ENCODE measurements at regions not wholly inside any gene's neighbourhood (a gene's known extent, or its start where the extent isn't known, plus 50 kb on each side); places are given as distances from the start of the nearest gene placed in this dataset.
"Not testable (repeated sequence)": the region's sequence is repeated elsewhere in the genome, so short reads cannot be mapped to it uniquely, and the experiment has no call there.

DNA sequence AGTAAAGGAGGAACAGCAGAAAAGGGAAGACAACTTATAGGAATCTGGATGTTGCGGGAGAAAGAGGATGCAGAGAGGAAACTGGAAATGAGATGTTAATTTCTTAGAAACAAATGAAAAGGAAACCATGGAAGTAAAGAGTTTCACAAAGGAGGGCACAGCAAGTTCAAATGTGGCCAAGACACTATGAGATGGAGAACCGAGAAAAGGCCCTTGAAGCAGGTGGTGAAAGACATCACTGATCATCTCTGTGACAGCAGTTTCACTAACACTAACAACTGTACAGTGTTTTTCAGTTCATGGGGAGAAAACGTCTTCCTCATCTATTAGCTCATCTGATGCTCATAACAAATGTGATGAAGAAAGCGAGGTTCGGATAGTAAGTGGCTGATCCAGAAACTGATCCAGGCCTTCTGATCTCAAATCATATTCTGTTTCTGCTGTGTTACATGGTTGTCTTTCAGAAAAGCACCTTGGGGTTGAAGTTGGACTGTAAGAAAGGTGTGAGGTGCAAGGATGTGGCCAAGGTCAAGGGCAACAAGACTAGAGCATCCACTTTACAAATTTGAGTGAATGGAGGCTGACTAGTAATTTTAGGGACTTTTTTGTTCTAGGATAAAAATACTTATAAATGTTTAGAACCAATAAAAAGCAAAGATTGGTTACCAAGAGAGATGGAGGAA lies 492.1 kb upstream of the CADM1 start:
- no peak for DNase-seq (ENCODE audit: low spot score)

DNA sequence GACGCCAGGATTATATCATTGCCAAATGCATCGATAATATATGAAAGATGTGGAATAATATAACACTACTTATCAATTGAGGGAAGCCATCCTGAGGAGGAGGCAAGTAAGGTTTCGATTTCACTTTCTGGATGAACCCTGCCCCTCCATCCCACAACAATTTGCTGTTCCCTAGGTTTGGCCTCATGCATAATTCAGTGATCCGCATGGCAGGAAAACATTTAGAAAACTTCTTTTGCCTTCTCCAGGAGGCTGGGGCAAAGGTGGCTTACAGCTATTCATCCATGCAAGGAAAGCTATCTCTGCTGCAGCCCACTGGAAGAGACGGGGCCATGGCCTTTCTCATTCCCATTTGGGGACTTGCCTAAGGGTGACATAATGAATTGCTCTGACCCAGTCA lies 489.4 kb upstream of the CADM1 start:
- no peak for DNase-seq (ENCODE audit: low spot score)

DNA sequence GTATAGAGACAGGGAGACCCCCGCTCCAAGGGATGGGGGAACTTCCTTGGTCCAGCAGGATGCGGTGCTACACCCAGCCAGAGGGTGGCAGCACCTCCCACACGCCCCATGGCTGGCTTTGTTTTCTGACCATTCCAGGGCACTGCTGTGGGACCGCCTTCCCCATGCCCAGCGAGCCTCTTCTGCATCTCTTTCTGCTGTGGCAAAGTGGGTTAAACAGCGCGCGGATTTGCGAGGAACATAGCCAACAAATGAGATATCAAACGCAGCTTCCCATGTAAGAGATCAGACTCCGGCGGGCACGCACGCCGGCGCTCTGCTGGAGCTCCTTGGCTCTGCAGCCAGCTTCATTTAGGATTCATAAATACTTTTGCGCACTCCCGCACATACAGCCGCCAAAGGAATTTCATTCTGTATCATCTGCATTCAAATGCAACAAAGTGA lies 485.8 kb upstream of the CADM1 start:
- no peak for DNase-seq (ENCODE audit: low spot score)

DNA sequence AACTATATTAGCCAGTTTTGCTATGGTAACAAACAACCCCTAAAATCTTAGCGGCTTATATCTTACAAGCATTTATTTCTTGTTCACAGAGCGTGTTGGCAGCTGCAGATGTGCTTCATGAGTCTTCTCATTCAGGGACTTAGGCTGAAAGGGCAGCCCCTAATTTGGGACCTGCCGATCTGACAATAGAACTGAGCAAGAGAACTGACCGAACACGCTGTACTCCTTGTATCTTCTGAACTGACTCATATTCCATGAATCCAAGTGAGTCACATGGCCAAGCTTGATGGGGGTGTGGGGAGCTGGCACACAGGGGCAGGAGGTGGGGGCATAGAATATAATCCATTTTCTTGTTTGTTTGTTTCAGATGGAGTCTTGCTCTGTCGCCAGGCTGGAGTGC lies 481.7 kb upstream of the CADM1 start:
- no peak for DNase-seq (ENCODE audit: low spot score)

DNA sequence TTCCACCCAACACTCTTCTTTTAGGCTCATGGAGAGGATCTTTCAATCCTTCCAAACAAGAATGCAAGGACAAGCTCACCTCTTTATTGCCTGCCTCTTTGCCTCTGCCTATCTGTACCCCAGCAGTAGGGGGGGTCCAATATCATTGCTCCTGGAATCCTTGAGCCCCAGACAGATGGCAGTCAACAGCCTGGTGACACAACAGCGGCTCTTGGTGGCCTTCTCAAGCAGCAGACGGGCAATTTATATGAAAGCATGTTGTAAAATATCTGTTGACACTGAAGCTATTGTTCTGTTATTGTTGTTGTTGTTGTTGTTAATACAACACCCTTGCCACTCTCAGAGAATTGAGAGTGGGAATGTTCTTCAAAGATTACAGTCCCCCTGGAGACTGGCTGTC lies 480.0 kb upstream of the CADM1 start:
- DNase-seq (ENCODE audit: low spot score): no peak

DNA sequence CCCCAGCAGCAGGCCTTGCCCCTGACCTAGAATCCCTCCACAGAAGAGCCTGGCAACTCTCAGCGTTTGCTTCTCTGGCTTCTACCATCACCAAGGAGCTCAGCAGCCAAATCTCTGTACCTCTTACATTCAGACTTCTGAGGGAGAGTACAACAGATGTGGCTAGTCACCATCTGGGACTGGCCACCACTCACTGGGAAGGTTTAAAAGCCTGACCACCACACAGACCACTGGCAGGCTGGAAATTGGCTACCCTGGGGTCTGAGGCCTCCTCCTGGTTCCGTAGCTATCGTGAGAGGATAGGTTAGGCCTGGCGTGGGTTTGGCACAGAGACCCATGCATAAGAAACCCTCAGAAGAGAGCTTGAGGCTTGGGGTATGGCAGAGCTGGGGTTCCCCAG lies 478.5 kb upstream of the CADM1 start:
- DNase-seq (ENCODE audit: low spot score): no peak

DNA sequence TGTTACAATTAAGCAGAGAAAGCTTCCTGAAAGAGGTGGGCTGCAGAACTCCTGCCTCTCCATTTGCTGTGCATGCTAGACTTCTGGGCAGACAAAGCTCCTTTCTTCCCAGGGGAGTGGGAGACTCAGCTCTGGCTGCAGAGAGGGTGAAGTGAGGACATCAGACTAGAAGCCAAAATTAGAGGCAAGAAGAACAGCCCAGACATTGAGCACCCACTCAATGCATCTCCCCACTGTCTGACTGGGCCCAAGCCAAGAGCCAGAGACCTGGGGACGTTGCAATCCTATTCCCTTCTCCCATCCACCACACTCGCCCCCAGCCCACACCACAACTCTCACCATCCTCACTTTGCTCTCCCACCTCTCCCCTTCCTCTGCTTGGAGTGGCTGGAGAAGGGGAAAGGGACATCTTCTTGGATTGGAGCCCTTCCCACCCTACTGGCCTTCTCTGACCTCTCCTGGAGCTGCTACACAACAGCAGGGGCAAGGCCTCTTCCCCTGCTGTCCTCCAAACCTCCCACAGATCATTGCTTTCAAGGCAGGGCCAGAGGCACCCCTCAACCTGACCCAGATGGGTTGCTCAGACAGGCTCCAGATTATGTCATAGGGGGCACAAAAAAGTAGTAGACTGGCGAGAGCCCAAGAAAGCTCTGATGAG lies 477.7 kb upstream of the CADM1 start:
- DNase-seq (ENCODE audit: low spot score): no peak

DNA sequence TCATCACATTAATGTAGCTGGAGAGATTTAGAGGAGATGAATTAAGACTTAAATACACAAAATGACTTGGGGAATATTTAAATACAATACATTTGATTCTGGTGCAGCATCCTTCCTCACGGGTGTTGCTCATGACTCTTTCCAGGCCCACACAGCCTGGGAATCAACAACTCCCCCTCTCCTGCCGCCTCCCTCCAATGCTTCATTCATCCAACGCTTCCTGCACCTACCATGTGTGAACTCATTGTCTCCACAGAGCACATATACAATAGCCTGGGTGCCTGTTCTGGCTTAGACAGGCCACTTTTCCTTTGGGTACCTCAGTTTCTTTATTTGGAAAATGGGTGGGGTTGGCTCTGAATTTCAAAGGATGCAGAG lies 476.9 kb upstream of the CADM1 start:
- DNase-seq (ENCODE audit: low spot score): no peak

DNA sequence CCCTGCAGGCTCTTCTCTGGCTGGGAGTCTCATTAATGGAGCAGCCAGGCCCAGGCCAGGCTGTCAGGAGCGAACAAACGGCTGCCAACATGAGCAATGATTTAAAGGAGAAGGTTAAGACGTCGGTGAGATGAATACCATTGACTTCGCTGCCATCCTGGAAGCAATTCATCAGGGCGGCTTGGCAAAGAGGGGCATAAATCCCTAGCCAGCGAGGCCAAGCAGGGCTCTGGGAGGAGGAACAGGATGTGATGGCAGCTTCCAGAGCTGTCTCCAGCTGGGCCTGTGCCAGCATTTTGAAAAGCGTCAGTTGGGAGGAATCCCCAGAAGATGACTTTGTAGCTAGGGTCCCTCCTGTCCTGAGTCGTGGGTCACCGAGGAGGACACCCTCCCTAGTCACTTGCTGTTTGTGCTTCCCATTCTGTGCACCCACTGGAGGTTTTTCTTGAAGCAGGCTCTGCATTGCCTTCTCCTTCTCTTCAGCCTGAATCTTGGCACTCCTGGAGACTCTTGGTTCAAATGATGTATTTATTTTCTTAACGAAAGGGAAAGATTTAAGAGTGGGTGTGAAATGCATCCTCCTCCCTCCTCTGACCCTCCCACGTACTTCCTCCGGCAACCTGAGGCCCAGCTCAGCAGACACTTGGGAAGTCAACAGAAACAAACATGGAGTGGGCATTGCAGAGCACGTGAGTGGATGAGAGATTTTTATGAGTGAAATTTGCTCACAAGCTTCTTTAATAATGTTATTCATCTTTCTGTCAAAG lies 476.3 kb upstream of the CADM1 start:
- no peak for DNase-seq (ENCODE audit: low spot score)

DNA sequence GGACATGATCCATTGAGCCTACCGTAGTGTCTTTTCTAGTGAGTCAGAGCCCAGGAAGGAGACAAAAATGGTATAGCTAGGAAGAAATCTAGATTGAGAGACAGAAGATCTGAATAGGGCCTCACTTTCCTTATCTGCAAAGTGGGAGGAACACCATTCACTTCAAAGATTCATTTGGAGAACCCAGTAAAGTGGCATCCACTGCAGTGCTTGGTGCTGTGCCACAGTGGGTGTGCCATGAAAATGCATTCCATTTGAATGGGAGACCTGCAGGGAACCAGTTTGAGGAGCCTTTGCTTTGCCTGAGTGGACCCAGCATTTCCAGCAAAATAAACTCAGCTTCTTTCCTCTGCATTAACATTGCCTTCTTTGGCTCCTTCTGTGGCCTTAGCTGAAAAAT lies 470.5 kb upstream of the CADM1 start:
- DNase-seq (ENCODE audit: low spot score): no peak

DNA sequence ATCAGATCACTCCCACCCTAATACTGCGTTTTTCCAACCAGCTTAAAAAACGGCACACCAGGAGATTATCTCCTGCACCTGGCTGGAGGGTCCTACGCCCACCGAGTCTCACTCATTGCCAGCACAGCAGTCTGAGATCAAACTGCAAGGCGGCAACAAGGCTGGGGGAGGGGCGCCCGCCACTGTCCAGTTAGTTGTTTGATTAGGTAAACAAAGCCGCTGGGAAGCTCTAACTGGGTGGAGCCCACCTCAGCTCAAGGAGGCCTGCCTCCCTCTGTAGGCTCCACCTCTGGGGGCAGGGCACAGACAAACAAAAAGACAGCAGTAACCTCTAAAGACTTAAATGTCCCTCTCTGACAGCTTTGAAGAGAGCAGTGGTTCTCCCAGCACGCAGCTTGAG lies 463.0 kb upstream of the CADM1 start:
- DNase-seq (ENCODE audit: low spot score): not testable (repeated sequence)

DNA sequence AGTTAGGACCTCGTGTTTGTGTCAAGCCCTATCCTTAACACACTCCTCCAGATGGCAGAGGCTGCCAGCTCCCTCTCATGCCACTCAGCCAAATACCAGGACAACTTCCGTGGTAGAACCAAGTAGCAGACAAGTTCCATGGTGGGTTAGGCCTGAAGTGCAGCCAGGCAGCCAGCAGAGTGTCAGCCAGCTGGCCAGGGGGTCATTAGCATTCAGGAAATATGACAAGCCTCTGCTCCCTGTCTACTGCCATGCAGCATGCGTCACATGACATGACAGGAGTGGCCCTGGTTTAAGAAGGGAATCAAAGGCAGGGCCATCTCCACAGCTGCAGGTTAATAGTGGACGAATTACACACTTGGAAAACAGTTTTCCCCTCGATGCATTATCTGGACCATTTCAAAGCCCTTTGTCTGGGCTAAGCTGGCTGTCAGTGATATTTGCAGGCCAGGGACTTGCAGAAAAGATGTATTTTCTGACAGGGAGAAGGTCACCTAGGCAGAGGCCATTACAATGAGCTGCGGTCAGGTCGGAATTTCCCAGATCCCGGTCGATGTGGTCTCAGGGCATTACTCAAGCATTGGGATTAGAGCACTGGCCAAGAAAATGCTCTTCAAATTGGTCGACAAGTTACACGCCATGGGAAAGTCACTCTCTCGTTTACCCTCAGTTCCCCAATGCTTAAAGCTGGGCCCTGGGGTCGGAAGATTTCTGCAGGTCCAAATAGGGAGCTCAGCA lies 461.7 kb upstream of the CADM1 start:
- no peak for DNase-seq (ENCODE audit: low spot score)

DNA sequence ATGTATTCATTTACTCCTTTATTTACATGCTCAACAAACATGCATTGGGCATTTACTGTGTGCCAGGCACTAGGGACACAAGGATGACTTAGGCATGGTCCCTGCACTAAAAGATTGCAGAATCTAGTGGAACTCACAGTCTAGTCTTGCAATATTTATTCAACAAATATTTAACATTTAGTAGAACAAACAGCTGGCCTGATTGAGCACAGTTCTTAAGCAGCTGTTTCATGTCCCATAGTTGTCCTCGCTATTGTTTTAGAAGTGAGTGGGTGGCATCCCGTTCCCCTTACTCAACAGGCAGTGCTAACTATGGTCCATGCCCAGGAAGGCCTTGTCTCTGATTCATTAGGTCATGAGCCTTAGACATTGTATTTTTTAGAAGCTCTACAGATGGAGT lies 459.9 kb upstream of the CADM1 start:
- DNase-seq (ENCODE audit: low spot score): no peak

DNA sequence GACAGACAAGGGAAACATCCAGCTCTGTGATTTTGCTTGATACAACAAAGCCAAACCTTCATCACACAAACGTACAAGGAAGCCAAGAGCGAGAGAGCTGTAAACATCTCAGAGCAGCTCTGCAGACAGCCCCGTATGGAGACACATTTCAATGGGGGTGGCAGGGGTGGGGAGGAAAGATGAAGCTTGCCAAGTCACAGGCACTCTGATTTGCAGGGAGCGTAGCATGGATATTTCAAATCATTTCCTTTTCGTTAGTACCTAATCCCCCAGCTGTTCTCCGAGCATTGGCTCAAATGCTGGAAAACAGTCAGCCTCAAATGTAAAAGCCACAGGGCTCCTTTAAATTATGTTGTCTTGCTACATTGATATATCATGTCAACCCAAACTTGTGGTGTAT lies 458.9 kb upstream of the CADM1 start:
- no peak for DNase-seq (ENCODE audit: low spot score)

DNA sequence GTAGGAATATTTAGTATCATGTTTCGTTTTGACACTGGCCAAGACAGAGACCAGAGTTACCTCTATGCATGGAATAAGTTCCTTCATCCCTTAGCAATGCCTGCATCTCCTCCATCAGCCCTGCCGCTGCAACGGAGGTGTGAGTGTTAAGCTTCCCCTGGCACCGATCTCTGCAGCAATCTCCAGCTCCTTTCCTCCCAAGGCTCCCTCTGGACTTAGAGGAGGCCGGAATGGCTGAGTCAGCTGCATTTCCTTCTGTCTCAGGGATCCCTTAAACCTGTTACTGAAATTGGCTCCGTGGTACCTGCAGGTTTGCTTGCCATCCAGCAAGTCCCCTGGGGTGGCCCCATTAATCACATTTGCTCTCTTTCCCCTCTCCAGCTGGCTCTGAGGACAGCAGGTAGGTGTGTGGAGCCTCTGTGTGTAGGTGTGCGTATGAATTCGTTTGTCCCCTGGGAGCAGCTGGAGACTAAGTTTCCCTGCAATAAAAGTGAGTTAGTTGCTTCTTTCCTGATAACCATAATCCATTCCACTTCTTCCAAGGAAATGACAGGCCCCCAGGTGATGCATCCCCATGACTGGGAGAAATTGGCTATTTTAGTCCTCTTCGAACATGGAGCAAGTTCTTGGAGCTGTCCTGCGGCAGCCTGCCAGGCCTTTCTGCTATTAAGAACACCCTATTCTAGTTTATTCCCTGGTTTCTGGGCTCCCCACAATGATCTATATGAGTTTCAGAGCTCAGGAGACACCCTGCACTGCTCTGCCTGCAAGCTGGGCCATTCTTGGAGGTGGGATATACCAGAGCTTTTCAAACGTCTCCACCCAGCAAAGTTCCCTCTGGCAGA lies 457.2 kb upstream of the CADM1 start:
- no peak for DNase-seq (ENCODE audit: low spot score)

DNA sequence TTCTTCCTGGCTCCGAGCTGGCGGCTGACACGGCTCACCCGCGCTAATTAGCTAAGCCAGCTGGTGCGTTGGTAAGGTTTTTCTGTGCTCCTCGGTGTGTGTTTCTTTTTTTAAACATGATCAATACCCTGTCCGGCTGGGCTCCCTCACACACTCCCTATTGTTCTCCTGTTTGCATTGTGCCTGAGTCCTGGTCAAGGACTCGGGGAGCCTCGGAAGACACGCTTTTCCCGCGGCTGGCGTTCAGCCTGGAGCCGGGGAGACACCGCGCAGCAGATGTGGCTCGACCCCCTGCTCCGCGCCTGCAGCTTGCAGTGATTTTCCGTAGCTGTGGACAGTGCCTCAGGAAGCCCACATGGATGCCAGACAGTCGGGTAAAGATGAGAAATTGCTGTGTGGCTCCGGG lies 454.9 kb upstream of the CADM1 start:
- DNase-seq (ENCODE audit: low spot score): no peak

DNA sequence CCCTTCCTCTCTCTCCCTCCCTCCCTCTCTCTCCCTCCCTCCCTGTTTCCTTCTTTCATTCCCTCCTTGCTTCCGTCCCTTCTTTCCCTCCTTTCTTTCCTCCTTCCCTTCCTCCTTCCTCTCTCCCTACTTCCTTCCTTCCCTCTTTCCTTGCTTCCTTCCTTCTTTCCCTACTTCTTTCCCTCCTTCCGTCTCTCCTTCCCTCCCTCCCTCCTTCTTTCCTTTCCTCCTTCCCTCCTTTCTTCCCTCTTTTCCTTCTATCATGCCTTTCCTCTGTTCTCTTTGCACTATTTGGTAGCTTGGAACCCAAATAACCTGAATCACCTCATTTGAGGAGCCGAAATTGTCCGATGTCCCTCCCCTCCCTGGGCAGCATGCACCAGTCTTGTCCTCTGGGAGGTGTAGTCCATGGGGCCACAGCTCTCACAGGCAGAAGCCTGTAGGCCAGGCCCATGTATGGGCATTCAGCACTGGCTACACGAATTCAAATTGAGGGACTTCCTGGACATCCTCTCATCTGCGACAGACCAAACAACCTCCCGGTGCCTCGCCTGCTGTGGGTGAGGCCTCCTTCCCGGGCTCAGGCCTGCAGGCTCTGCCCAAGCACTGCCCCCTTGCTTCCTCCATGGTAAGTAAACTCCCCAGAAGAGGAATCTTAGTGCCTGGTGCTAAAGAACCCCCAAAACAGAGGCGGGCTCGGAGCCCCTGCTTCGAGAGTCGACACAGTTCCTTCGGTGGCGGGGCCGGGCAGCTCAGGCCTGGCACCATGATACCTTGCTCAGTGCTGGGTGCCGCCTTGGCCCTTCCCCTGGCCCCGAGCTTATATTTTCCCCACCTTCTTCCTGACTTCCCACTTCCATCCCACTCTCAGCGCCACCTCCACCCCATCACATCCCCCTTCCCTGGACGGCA lies 454.1 kb upstream of the CADM1 start:
- DNase-seq (ENCODE audit: low spot score): no peak

DNA sequence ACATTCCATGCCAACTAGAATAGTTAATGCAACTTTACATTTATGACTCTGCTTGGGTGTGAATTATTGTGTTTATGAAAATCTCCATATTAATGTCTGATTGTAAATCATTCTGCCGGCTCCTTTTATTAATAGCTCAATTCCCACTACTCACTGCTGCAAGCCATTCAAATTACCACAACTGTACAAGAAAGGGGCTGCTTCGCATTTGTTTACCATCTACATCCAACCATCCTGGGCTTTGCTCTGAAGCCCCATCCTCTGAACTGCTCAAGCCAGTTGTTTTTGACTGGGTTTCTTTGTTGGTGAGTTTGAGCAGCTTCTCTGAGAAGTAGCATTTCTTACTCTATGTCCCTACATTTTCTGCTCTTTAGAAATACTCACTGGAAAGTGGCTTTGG lies 451.6 kb upstream of the CADM1 start:
- no peak for DNase-seq (ENCODE audit: low spot score)

DNA sequence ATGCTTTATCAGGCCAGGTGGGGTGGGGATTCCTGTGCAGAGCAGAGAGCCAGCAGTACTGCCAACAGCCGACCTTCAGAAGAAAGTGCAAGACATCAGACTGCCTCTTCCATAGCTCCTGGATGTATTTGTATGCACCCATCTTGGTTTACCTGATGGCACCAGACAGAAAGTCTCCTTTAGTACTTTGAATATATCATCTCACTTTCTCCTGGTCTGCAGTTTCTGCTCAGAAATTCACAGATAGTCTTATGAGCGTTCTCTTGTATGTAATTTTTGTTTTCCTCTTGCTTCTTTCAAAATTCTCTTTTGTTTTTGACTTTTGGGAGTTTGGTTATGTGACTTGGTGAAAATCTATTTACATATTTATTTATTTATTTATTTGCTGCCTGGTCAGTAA lies 446.4 kb upstream of the CADM1 start:
- no peak for DNase-seq (ENCODE audit: low spot score)

DNA sequence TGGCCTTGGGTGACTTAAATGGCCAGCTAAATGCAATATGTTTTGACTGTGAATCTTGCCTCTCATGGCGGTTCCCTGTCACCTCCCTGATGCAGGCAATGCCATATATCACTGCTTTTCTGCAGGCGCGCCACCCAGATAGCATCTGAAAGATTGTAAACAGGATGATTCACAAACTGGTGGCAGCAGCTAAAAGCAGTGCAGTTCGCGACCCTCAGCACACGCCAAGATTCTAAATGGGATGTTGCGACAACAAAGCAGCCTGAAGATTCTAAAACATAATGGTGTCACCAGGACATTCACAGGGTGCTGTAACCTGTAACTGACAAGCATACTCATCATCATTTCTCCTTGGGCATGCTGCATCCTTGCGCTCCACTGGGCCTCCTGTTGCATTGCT lies 440.4 kb upstream of the CADM1 start:
- DNase-seq (ENCODE audit: low spot score): no peak
